ENCODE measurements at regions not wholly inside any gene's neighbourhood (a gene's known extent, or its start where the extent isn't known, plus 50 kb on each side); places are given as distances from the start of the nearest gene placed in this dataset.
"Not testable (repeated sequence)": the region's sequence is repeated elsewhere in the genome, so short reads cannot be mapped to it uniquely, and the experiment has no call there.

DNA sequence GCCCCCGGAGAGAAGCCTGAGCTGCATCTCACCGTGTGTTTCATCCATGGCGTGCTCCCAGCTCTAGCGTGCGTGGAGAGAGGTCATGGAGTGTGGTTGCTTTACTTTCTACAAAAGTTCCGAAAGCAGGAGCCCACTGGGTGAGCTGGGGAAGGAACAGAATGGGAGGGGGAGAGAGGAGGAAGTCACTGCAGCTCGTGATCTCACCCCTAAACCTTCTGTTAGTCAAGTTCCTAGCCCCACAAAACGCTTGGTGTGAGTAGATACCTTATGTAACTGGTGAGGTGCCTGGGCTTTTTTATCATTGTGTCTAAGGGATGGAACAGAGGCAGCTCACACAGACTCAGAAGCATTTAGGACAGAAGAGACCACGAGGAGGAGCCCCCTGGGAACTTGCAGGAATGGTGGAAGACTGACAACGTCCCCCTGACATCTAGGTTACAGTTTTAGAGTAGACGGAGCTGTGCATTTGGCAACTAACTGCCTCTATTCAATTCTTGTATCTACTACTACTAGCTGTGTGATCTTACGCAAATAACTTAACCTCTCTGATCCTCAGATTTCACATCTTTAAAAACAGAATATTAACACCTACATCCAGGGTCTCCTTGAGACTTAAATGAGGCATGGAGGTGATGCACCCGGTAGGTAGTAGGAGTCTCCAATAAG lies 123.3 kb downstream of the ARL4C start:
- DNase-seq: no peak

DNA sequence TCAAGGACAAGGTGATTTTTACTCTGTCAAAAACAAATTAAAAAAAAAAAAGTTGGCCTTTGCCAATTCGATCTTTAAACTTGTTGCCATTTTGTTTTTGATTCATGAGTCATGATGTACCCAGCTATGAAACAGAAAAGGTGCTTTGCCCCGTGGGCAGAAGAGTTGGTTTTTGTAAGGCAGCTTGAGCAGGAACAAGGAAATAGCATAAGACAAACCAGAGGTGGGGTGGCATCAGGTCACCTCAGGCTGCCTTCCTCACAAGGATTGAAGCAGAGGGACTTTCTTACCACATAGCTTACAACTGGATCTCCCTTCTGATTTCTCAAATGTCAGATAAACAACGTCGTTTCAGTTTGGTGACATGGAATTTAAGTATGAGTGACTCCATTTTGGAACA lies 123.8 kb downstream of the ARL4C start:
- DNase-seq: no peak

DNA sequence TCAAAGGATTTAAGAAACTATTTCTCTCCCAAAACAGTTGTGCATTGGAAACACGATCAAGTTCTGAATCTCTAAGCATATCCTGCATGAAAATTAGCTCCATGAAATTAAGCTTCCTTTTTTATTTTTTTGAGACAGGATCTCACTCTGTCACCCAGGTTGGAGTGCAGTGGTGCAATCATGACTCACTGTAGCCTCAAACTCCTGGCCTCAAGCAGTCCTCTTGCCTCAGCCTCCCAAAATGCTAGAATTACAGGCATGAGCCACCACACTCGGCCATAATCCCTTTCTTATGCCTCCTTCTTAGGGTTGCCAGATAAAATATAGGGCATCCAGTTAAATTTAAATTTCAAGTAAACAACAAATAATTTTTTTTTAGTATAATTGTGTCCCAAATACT lies 124.4 kb downstream of the ARL4C start:
- DNase-seq: no peak

DNA sequence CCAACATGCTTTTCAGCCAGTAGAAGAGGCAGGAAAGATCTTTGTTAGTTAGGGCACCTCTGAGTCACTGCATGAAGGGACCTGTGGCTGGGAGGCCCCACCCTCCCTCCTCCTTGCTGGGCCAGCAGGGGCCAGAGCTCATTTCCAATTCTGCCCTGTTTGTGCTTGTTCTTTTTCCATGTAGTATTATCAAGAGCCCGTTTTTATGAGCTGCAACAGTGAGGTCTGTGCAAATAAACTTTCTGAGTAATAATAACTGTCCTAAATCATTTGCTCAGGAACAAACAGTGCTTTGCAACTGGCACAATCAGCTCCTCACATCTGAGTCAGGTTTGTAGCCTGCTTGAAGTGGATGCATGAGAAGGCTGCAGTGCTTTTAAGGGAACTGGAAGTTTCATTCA lies 128.0 kb downstream of the ARL4C start:
- no peak for DNase-seq

DNA sequence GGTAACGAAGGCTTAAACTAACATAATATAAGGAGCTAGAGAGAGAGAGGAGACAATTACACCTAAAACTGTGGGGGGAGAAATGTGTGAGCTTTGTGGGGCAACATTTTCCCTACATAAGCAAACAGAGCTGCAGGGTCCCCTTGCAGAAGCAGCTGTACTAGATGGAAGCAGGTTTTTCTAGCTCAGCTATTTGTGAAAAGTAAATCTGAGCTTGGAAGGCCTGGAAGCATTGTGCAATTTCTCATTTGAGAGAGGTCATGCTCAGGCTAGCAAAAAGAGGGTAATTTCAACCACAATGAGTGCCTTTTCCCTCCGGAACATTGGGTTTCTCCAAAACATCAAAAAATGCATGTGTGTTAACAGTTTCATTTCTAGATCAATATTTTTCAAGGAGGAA lies 130.0 kb downstream of the ARL4C start:
- DNase-seq: no peak

DNA sequence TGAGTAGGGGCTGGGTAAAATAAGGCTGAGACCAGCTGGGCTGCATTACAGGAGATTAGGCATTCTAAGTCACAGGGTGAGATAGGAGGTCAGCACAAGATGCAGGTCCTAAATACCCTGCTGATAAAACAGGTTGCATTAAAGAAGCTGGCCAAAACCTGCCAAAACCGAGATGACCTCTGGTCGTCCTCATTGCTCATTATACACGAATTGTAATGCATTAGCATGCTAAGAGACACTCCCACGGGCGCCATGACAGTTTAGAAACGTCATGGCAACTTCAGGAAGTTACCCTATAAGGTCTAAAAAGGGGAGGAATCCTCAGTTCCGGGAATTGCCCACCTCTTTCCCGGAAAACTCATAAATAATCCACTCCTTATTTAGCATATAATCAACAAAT lies 132.2 kb downstream of the ARL4C start:
- no peak for DNase-seq

DNA sequence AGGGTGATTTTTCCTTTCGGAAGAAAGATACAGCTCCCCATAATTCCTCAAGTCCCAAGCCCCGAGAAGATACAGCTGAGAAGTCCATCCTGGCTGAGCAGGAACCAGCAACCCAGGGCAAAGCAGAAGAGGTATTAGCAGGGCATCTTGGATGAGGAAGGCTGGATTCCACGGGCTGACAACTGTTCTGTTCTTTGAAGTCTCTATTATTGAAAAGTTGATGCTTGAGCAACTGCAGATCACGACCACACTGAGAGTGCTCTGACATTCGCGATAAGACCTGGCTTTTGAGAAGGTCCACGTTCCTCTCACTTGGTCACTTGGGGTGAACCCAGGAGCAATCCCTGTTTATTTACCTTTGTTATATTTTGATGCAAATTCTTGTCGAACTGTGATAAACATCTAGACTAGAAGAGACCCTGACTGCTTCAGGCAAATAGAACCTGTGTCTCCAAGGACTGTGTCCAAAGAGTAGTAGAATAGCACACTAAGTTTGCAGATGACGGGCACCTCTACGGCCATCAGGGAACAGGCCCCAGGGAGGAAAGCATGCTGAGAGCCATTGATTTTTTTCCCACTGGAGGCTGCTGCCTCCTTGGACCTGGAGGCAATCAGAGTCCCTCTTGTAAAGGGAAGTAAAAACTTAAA lies 133.1 kb downstream of the ARL4C start:
- no peak for DNase-seq

DNA sequence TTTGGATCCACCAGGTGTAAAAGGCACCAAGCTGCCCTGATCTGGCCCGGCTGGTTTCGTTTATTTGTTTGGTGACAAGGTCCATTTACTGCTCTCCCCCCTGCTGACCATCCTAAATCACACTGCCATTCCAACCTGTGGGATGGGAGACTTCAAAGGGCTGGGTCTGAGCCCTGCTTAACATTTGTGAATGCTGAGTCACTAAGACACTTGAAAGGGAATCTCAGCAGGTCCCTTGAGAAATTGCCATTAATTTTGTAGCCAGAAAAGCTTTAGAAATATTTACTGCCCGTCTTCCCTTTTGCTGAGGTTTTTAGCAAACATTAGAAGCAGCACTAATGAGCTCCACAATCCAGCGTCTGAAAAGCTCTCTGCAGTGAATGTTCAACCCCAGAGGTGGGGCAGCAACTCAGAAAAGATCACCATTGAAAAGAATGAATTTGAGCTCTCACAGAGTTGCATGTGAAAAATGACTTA lies 133.8 kb downstream of the ARL4C start:
- DNase-seq: no peak

DNA sequence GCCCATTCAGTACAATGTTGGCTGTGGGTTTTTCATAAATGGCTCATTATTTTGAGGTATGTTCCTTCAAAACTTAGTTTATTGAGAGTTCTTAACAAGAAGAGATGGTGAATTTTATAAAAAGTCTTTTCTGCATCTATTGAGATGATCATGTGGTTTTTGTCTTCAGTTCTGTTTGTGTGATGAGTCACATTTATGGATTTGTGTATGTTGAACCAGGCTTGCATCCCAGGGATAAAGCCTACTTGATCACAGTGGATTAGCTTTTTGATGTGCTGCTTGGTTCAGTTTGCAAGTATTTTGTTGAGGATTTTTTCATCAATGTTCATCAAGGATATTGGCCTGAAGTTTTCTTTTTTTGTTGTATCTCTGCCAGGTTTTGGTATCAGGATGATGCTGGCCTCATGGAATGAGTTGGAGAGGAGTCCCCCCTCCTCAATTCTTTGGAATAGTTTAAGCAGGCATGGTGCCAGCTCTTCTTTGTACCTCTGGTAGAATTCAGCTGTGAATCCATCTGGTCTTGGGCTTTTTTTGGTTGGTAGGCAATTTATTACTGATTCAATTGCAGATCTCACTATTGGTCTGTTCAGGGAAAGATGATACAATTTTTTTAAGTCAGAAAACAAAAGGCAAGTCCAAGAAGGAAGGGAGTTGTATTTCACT lies 136.4 kb downstream of the ARL4C start:
- DNase-seq: not testable (repeated sequence)

DNA sequence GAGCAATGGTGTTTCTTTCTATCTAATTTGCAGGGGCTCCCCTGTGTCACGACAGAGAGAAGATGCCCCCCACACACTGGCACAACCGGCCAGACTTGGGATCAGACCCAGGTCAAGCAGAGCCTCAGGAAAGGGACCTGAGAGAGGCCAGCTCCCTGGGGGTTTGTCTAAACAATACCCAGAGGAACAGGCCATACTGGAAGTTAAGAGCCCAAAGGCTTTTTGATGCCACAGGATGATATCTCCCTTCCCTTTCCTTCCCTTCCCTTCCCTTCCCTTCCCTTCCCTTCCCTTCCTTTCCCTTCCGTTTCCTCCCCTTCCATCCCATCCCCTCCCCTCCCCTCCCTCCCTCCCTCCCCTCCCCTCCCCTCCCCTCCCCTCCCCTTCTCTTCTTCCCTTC lies 139.2 kb downstream of the ARL4C start:
- DNase-seq: no peak

DNA sequence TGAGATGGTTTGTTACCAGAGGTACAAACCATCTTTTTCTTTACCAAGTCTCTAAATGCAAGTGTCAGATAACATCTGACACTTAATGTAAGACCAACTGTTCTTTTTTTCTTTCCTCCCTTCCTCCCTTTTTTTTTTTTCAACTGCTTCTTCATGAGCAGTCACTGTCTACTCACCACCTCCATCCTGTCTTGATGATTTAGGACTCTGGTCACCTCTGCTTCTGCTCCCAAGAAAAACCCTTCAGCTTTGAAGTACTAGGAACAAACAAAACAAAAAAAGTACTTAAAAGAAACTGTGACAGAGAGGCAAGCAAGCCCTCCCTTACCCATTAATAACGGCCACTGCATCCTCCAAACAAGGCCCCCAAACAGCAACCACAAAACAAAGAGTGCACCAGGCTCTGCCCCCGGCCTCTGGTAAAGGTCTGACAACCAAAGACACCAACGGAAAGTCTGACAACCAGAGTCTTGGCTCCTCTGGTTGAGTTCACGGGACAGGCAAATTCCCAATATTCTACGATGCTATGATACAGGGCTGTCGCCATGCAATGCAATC lies 141.0 kb downstream of the ARL4C start:
- DNase-seq: no peak

DNA sequence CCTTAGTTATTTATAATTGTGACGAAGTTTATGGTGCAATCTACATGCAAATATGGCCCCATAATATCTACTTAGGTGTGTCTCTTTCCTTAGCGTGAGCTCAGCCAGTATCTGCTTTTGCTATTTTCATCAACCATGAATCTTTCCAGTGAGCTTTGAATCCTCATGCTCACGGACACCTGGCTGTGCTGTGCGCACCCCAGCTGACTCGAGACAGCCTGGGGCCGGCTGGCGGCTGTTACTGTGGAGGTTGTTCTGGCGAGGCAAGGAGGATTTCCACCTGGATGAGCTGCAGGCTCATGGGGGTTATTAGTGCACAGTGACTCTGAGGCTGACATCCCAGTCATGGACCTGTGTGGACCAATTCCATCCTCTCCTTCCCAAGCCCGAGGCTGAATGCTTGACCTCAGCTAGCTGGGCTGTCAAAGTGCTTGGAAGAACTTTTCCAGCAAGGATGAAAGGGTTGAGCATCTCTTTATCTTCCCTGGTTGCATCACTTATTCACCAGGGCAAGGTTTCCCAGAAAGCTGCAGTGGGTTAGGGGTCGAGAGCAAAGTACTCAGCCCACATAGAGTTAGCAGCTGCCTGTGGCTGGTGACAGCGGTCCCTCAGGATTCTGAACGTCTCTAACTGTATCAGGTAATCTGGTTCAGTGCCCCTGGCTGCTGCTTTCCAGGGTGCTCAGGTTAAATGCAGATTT lies 141.7 kb downstream of the ARL4C start:
- no peak for DNase-seq

DNA sequence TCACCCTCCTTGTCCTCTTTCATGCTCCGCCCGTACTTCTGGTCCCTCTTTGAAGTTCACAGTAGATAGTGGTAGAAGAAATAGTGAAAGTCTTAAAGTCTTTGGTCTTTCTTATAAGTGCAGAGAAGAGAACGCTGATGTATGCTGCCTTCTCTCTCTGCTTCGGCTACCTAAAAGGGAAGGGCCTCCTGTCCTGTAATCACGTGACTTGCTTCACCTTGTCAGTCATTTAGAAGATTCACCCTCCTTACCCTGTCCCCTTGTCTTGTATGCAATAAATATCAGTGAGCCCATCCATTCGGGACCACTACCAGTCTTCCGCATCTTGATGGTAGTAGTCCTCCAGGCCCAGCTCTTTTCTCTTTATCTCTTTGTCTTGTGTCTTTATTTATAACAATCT lies 144.6 kb downstream of the ARL4C start:
- no peak for DNase-seq

DNA sequence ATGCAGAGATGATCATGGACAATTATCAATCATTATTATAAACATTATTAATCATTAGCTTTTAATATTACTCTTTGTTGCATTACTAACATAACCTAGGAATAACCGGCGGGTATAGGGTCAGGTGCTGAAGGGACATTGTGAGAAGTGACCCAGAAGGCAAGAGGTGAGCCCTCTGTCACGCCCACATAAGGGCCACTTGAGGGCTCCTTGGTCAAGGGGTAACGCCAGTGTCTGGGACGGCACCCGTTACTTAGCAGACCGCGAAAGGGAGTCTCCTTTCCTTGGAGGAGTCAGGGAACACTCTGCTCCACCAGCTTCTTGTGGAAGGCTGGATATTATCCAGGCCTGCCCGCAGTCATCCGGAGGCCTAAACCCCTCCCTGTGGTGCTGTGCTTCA lies 145.0 kb downstream of the ARL4C start:
- DNase-seq: not testable (repeated sequence)

DNA sequence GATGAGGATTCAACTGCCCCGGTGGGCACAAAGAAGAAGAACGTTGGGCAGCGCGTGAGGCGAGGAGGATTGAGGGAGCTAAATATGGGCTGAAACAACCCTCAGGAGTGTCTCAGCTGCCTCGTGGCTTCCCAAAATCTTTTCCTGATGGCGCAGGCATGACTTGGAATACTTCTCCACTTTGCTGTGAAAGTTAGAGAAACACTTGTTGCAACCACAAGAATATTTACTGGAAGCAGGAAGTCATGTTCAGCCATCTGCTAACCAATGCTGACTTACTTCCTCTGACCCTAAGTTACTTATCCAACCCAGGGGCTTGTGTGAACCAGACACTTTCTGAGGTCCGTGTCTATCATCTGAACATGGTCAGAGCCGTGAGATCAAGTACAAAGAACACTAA lies 148.8 kb downstream of the ARL4C start:
- DNase-seq: no peak

DNA sequence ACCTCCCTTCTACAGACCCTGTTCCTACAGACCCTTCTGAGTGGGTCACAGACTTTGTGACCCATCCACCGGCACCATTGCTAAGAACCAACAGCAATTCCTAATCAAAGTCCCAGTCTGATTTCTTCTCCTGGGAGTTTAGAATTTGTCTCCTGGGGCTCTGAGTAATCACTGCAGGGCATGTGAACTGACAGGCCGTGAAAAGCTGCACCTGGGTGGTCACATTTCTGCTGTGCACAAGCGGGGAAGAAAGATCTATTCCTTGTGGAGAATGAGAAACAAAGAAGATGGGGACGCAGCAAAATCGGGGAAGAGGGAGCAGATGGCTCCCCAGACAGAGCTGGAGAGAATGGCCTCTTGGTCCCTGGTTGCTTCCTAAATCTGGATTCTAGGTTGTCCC lies 151.0 kb downstream of the ARL4C start:
- DNase-seq: no peak

DNA sequence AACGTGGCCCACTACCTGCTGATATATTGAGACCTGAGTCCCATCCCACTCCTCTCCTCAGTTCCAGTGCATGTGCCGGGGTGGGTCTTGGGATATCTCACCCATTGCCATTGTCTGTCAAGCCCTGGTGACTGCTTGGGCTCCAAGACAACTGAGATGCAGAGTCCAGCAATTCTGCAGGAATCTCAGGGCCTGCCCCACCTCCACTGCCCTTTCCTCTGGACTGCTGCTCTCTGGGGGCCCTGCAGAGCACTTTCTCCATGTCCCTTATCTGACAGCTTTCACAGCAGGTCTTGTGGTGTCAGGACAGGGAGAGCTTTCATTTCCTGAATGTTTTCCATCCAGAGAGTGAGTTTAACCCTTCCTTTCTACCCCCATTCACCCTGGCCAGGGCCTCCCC lies 152.9 kb downstream of the ARL4C start:
- no peak for DNase-seq

DNA sequence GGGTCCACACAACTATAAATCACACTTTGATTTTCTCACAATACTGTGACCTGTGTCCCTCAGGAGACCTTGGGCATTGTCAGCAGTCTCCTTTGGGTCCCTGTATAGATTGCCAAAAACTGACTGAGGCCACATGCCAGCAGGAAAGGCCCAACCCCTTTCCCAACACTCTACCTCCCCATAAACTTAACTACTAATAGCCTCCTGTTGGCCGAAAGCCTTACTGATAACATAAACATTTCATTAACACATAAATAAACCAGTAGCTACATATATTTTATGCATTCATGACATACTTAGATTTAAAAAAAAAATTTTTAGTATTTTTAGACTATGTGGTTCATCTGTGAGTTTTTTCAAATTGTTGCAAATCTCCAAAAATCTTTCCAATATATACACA lies 153.5 kb downstream of the ARL4C start:
- DNase-seq: no peak

DNA sequence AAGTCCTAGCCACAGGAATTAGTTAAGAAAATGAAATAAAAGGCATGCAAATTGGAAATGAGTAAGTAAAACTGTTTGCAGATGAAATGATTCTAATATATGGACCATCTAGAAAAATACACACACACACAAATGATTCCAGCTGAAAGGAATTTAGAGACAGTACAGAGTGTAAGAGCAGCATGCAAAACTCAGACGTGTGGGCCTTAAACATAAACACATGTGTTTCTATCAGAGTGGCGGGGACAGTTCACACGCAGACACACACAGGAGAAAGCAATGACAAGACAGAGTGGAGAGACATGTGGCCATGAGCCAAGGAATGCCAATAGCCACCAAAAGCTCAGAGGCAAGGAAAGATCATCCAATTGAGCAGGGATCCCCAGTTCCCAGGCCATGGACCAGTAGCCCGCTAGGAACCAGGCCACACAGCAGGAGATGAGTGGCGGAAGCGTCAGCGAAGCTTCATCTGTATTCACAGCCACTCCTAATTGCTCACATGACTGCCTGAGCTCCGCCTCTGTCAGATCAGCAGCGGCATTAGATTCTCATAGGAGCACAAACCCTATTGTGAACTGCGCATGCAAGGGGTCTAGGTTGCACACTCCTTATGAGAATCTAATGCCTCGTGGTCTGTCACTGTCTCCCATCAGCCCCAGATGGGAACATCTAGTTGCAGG lies 155.4 kb downstream of the ARL4C start:
- no peak for DNase-seq

DNA sequence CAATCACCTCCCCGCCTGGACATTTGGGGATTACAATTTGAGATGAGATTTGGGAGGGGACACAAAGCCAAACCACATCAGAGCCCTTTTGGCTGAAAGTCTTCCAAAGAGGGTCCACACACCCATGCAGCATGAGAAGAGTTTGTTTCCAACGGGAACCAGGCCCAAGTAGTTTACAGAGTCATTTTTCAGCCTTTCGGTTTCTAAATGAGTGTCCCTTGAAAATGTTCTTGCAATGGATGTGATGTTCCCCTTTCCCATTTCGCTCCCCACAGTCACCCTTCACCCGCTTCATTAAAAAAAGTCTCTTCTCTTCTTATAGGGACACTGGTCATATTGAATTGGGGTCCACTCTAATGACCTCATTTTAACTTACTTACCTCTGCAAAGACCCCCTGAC lies 157.4 kb downstream of the ARL4C start:
- DNase-seq: peak in 1 of 2 donors; percentile 6

DNA sequence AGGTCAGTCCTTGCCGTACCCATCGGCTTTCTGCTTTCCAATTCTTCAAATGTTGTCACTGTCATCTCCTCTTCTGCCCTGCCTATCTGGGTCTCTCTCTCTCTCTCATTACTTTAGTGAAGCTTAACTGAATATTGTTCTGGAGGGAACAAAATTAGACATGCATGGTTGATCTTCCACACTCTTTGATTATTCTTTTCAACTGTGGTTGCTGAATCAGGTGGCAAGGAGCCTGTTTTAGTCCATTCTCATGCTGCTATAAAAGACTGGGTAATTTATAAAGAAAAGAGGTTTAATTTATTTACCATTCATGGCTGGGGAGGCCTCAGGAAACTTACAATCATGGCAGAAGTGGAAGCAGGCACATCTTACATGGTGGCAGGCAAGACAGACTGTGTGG lies 157.9 kb downstream of the ARL4C start:
- no peak for DNase-seq

DNA sequence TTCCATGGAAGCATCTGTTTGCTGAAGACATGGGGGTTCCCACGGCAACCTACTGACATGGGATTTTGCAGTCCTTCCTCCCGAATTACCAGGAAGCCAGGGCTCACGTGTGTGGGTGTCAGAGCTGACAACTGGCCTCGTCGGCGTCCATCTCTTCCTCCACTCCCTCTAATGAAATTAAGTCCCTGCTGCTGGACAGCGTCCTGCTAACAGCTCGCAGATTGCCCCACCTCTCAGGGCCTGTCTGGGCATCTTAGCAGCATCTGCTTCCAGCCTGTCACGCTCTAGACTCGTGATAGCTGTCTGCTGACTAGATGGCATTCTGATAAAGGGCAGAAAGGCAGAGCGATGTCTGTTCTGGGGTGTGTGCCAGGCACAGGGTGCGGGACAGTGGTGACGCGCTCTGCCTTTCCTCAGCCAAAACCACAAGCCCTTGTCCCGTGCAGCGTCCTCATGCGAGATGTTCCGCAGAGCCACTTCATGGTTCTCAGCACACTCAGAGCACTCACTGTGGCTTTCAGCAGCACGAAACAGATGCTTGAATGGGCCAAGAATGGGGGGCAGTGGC lies 161.1 kb downstream of the ARL4C start:
- peak; percentile 58 to 83 for DNase-seq

All from inflammatory macrophage treated with lipopolysaccharide for 1 hour (primary cell).